Hematopoietic multipotent progenitor cell treated with erythropoietin and hydrocortisone succinate and interleukin-3 and kit ligand, for 6 days (in vitro differentiated cells): ENCODE measurements at regions not wholly inside any gene's neighbourhood (a gene's known extent, or its start where the extent isn't known, plus 50 kb on each side); places are given as distances from the start of the nearest gene placed in this dataset.

ENCODE experiments used
- DNase-seq: peaks from one replicate; pipeline ENCODE4 v3.0.0-alpha.2; 2015

DNA sequence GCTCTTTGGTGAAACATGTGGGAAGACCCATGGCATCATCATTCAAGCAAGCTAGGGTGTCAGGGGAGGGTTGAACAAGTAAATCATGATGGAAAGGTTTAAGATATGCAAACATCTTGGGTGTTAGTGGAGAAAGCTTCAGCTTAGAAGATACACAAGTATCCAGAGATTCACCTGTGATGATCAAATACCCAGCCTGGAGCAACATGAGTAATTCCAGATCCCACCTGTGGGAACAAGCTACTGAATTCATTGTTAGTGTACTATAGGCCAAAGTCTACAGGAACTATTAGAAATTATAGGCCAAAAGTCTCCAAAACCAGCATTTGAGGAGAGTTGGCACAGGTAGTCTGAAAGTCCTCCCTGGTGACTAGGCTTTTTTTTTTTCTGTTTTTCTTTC is 499.9 kb downstream of the NUF2 start:
- DNase-seq = no peak

DNA sequence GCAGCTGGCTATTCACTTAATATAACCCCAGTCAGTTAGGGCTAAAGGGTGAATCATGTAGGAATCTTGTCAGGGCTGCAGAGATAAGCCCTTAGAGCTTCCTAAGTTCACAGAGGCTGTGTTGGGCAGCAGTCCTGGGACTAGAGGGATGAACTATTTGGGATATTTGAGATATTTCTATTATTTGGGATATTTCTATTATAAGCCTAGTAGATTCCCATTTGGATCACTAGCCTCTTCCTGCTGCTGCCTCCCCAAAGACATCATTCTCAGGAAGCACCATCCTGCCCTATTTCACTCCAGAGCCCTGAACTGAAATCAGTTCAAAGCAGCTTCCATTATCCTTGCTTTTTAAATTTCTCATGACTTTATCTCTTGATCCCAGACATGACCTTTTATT is 501.3 kb downstream of the NUF2 start:
- DNase-seq = no peak

DNA sequence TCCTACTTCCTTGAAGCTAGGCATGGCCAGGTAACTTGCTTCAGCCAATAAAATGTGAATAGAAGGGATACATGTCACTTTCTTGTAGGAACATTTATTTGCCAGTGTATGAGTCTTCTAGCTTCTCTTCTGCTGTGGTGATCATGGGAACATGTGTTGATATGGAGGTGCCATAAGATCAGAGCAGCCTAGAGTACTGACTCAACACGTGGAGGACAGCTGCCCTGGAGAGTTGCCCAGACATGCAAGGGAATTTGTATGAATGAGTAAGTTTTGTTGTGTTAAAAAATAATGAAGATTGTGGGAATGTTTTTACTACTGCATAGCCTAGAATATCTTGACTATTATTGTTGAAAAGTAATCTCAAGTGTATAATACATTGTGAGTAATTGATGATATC is 502.3 kb downstream of the NUF2 start:
- DNase-seq = no peak

DNA sequence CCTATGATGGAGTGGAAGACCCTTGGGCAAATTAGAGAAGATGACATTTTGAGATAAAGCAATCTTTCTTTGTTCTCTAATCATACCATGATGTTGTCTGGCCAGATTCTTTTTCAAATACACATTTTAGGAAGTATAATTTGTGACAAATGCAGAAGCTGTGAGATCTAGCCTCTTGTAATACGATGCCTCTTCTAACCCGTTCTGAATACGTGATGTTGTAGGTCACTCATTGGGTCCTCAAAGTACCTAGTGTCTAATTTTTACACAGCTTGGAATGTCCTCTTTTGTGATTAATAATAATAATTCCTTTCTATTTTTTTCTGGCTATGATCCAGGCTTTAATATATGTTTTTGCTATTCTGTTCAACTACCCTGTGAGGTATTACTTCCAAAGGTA is 502.7 kb downstream of the NUF2 start:
- no peak for DNase-seq

DNA sequence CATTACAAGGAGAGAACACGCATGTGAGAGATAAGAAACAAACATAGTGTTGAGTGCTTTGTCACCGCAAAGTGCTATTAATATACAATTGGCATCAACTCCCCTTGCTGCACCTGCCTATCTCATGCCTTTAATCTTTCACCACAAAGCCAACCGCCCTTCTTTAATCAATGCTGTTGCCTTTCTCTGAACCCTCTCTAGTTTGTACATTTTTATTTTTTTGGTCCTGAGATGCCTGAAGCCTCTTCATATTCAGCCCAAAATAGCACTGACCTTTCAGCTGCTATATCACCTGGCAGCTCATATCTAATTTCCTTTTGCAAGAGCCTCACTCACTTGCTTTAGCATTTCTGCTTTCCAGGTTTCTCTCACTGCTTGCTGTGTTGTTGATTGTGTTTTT is 504.7 kb downstream of the NUF2 start:
- DNase-seq = no peak

DNA sequence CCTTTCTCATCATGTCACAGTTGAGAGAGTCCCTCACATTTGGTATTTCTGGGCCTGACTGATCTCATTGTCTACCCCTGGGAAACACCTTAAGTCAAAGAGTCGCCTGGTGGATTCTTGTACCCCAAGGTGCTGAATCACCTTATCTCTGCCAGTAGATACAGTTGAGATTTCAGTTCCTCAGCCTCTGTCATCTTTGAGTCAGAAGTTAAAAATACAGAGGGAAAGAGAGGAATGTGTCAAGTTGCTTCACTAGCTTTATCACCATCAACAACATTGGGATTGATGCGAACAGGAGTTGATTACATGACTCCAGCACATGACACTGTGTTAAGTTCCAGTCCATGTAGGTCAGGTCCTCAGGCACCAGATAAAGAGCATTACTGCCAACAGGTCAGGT is 513.0 kb downstream of the NUF2 start:
- no peak for DNase-seq

DNA sequence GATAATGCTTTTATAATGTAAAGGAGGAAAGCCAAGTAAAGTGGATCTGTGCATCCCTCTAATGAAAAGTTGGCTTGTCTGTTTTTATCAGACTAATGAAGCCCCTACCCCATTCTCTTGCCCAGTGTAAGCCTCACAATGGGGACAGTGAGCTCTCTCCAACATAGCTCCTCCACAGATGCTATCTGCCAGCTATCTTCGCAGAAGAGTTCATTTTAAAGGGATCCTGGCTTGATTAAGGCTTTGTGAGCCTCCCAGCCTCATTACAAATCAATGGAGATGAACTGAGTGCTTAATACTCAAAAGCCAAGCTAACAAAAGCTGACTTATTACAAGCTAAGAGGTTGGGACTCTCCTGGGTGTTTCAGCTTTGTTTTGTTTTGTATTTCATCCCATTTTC is 514.7 kb downstream of the NUF2 start:
- no peak for DNase-seq

DNA sequence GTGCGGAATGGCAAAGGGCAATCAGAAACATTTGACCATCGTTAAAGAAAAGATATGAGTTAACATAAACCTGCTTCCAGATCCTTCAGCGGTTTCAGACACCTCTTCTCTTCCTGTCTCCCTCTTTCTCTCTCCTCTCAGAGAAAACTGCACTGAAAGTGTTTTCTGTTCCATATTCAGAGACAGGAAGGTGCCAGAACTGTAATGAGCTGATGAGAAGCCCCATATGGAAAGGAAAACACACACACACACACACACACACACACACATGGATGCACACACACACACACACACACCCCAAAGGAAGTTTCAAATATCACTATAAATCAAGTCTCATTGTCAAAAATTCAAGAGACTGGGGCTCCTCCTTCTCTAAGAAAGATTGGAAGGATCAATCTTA is 515.5 kb downstream of the NUF2 start:
- DNase-seq = no peak

DNA sequence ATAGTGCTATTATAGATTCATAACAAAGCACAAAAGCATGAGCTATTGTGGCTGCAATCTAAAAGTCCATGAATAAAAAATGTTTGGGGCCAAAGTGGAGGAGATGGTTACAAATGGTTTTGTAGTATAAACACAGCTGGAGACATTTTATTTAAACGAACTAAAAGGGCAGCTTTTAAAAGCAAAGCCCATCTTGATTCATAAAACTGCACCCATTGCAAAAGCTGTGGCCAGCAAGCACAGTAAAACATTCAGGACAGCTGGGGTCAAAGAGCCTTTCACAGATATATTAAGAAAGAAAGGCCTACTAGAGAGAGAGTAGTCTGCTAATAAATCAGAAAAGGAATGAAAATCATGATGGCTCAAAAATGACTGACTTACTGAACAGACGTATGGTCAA is 520.8 kb downstream of the NUF2 start:
- DNase-seq = no peak

DNA sequence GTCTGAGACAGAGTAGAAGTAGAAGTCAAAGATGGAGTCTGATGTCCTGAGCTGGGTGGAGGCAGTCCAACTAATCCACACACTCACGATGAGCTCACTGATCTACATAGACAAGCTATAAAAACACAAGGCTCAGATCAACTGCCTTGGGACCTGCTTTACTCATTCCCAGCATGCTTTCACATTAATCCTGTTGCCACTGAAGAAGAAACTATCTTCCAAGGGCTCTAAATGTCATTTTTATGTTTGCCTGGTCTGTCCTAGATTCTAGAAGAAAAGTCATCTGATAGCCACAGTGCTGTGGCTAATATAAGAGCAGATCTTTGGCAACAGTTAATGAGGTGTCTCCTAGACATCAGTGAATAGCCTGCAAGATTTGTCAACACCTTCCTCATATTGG is 522.7 kb downstream of the NUF2 start:
- DNase-seq = no peak

DNA sequence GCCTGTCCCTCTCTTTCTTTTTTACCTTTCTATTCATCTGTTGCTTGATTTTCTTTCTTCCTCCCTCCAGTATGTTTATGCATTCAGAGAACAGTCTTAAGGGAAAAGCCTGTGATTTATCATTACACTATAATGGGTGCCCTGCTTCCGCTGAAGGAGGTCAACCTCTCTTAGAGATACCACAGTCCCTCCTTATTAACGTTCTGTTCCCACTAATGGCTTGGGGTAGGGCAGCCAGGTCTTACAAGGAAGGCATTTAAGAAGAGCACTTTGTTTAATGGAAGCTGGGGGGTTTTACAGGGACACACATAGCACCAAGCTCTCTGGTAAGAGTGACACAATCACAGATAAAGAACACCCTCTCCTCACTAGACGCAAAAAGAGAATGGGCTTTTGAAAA is 523.5 kb downstream of the NUF2 start:
- no peak for DNase-seq

DNA sequence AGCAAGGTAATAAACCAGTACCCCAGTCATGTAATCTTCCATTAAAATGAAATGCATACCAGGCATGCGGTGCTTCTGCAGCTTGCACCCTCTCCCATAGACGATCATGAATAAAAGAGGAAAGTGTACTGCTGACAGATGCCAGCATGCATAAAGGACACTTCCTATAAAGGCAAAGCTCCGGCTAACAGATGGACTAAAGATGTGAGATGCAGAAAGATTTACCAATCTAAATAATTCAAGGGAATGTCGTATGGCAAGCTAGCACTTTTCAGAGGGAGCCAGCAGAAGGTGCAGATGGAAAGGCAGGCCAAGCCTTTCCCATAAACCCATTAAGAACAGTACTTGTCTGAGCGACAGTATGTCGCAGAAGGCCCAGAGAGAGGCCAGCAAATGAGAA is 542.0 kb downstream of the NUF2 start:
- DNase-seq = no peak

DNA sequence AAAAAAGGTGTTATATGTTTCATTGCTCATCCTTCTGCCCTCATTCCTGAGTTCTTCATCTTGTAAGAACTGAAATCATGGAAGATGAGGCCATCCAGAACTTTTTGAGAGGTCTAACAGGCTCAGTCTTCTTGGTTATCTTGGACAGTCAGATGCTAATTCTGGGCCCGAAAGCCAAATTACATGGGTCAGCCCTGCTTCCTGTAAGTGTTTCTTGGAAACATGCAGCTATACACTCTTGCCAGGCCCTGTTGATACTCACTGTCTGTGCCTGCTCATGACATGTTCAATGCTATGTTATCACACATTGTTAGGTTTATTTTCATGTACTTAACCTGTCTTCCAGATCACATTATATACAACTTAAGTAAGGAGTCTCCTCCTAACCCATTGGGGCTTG is 542.5 kb downstream of the NUF2 start:
- no peak for DNase-seq

DNA sequence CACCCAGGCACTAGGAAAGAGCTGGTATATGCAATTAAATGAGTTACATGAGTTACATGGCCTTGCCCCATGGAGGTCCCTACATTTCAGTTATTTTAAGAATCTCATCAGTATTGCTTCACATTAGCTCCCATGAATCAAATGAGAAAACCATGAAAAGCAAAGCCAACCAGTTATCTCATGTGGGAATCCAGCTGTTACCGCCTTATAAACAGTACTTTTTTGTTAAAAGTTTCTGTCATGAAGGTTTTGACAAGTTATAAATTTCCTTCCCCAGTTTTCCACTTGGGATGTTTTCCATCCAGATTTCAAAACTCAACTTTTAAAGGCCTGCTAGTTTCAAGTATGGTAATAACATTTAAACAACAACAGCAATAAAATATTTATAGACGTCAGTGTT is 544.8 kb downstream of the NUF2 start:
- DNase-seq = no peak

DNA sequence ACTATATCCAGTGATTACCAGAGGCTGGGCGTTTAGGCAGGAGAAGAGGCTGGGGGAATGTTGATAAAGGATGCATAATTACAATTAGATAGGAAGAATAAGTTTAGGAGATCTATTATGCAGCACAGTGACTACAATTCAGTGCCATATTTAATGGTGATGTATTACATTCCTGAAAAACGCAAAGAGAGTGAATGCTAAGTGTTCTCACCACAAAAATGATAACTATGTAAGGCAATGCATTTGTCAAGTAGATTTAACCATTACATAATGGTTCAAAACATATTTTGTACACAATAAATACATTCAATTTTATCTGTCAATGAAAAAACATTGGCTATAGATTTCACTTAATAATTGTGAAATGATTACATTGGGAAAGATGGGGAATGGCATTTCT is 548.9 kb downstream of the NUF2 start:
- DNase-seq = no peak

DNA sequence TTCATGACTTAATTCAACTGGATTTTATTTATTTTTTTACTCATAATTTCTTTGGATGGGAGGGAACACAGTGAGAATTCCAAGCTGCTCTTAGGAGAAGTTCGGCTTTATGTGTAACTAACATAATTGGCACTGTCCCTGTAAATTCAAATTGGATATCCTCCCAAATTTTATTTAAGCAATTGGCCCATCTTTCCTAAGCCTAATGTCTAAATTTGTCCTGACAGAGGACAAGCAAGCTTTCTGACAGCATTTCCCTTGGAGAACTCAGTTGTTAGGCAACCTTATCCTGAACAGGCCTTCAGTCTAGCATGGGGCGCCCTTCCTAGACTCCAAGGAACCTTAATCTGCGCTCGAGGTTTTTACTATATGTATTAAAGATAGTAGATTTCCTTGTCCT is 550.3 kb downstream of the NUF2 start:
- DNase-seq = no peak

DNA sequence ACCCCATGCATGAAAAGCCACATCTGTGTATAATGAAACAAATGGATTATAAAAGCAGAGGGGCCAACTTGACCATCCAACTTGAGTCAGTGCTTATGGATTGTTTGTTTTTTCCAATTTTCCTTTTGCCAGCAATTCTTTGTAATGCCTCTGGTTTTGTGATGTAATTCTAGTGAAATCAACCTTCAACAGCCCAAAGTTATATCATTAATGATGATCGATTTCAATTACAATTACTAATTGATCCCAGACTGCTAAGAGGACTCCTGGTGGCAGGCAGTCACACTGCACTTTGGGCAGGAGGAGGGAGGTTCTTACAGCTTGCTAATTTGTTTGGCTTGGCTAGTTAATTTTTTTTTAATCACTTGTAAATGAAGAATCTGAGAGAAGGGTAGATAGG is 552.3 kb downstream of the NUF2 start:
- no peak for DNase-seq

DNA sequence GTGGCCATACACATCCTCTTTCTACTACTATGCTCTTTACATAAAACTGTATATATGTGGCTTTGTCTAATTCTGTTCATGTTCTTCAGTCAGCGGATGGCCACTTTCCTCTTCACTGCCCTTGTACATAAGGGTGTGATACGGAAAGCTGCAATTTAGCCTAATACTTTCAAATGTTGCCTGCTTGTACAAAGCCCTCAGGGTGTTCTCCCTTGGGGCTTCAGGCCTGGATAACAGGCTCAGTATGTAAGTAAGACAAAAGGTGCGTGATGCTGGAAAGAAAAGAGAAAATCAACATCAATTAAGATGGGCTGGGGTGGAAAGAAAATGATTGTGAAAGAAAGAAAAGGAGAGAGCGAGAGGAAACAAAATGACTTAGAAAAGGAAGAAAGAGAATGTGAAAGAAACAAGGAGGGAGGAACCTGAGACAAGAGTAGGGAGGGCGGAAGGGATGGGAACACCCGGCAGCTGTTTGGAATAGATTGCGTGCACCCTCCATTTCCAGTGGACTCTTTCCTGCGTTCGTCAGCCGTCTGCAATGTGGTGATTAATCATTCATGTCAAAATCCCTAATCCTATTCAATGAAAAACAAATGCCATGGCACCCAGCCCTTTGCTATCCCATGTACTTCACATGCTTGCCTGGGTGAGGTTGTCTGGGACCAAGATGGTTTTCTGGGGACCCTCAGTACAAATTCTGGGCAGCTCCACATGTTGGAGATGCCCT is 553.6 kb downstream of the NUF2 start:
- DNase-seq = no peak

DNA sequence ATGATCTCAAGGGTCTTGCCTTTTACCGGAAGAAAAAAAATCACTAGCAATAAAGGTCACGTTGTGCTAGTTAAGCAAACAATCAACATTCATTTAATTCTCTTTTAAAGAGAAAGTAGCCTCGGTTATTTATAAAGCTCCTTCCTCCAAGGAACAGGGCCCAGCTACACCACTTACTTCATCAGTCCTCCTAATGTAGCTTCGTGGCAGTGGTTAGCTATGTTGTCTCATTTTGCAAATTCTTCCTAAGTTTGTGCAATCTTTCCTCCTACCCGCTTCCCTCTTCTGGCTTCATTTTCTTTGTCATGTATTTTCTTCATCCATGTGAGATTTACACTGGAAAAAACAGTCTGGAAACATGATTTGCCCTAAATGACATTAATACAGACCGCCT is 554.2 kb downstream of the NUF2 start:
- DNase-seq = no peak

DNA sequence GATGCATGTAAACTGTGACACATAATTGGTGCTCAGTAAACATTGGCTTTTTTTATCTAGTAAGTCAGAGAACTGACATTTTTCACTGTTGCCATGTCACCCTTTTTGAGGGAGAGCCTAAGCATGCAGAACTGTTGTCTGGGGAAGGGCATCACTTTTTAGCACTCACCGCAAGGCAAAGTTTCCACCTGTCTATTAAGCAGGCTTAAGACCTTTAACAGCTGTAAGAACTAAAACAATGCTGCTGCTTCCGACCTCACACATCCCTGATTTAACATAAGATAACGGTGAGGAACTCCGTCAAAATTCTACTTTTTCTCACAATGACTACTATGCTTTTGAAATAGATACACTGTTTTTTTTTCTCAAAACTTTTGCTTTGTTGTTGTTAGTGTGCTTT is 554.8 kb downstream of the NUF2 start:
- no peak for DNase-seq

DNA sequence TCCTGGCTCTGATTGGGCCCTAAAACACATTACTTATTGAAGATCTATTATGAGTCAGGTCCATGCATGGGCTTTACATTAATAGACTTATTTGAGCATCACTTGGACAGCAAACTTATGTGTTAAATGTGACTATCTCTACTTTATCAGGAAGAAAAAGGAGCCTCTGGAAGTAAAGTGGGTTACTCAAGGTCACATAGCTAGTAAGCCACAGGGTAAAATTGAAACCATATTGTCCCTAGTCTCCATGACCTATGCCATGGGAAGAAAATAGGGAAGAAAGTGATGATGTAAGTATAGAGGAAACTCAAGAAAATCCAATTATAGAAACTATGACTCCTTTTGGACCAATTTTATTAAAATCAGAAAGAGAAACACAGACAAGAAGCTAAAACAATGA is 555.3 kb downstream of the NUF2 start:
- no peak for DNase-seq

DNA sequence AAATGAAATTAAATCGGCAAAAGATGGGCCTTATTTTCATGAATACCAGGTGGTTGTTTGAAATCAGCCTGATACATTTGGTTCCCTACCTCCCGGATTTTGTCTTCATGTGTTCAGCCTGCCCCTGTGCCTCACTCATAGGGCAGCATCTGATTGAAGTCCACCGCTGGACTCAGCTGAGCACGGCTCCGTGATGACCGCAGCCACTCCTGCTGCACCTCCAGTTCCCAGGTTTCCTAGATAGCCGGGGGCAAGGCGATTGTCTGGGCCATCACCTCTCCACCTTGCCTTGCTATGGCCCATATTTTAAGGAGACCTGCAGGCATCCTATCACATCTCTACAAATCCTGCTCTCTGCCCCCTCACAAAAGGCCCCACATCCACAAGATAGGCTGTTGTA is 563.8 kb downstream of the NUF2 start:
- no peak for DNase-seq

DNA sequence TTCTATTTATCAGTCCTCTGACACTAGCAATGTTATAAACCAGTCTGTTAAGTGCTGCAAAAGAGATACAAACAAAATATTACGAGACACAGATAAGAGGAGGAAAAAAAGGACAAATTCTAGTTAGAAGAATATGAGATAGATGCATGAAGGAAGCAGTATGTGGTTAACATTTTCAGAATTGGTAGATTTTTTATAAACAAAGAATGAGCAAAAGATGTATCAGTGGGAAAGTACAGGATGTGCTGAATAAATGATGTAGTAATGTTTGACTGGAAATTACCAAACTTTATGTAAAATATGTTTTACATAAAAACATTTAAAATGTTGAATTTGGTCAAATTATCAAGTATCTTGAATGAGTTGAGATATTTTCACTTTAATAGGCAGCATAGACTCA is 574.2 kb downstream of the NUF2 start:
- DNase-seq = no peak

DNA sequence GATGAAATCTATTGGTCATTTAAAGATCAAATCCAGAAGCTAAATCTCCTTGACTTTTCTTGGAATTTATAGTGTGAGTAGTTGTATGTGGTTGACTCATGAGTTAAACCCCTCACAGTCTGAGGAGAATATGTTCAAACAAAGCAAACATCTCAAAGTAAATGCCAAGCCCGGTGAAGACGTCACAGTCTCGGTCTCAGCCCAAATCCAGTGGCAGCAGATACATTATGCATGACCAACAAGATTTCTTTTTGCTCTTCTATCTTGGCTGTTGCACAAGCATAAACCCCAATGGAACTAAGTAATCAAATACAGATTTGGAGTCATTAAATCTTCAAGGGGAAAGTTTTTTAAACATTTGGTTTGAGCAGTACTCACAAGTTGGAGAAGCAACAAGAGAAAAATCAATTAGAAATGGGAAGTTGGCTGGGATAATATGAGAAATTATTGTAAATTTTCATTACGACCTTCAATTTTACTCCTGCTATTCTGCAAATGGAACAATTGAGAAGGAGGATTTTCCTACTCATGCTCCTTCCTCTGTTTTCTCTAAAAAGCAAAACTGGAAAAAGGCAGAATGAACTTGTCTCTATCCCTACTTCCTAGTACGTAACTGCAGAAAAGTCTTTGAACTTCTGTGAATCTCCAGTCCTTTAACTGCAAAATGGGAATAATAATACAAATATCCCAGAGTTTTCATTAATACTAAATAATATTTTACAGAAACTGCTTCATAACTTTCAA is 575.8 kb downstream of the NUF2 start:
- DNase-seq = no peak

DNA sequence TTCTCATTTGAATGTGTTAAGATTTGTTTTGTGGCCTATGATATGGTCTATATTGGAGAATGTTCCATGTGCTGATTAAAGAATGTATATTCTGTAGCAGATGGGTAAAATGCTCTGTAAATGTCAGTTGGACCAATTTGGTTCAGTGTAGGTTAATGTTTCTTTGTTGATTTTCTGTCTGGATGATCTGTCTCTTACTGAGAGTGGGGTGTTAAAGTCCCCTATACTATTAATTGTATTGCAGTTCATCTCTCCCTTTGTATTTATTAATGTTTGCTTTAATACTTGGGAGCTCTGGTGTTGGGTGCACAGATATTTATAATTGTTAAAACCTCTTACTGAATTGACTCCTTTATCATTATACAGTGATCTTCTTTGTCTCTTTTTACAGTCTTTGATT is 584.5 kb downstream of the NUF2 start:
- DNase-seq = no peak
